ENCODE measurements at regions not wholly inside any gene's neighbourhood (a gene's known extent, or its start where the extent isn't known, plus 50 kb on each side); places are given as distances from the start of the nearest gene placed in this dataset.

GRCh38 chr6:113564371-113565171 is 292.6 kb upstream of the MARCKS start:
- H3K4me3 Mint-ChIP-seq, result peak overlapping the region; percentile 76
- peaks cover 18% of the 10 kb centered on the region for H3K4me1 Mint-ChIP-seq
- no peaks in the 10 kb centered on the region for H3K27me3 Mint-ChIP-seq
- no peaks in the 10 kb centered on the region for H3K36me3 Mint-ChIP-seq
- ATAC-seq (ENCODE audit: low read depth) (peak; percentile 99), DNase-seq (ENCODE audit: low spot score in 2 of 2) (peak; percentile 32 to 62)
- peak overlapping the region; percentile 81 for H3K27ac Mint-ChIP-seq
- H3K9me3 Mint-ChIP-seq, result no peaks in the 10 kb centered on the region

DNA sequence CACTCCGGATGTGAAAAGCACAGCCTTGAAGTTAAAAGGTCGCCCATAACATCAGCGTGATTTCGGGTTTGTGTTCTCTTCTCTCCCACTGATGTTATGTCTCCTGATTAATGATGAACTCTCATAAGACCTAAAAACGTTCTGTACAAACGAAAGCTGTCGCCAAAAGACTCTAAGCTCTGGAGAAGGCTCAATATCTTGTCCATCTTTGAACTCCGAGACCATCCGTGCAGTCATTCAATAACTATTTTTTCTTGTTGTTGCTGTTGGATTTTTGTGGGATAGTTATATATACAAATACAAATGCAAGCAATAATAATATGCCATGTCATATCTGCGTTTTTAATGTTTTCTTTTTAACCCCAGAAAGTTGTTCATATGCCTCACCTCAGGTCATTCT is 291.8 kb upstream of the MARCKS start:
- Mint-ChIP-seq H3K36me3 (no peaks in the 10 kb centered on the region), H3K4me1 (peaks cover 18% of the 10 kb centered on the region), H3K9me3 (no peaks in the 10 kb centered on the region), H3K27ac (peak overlapping the region; percentile 81), H3K4me3 (no peak overlapping the region), H3K27me3 (no peaks in the 10 kb centered on the region)
- DNase-seq (ENCODE audit: low spot score in 2 of 2), result no peak
- ATAC-seq (ENCODE audit: low read depth), result no peak

- DNase-seq (ENCODE audit: low spot score in 2 of 2) (no peak), ATAC-seq (ENCODE audit: low read depth) (no peak)
- no peaks in the 10 kb centered on the region for H3K9me3 Mint-ChIP-seq
Measured at GRCh38 chr6:113570161-113570560, 287.0 kb upstream of the MARCKS start.

DNA sequence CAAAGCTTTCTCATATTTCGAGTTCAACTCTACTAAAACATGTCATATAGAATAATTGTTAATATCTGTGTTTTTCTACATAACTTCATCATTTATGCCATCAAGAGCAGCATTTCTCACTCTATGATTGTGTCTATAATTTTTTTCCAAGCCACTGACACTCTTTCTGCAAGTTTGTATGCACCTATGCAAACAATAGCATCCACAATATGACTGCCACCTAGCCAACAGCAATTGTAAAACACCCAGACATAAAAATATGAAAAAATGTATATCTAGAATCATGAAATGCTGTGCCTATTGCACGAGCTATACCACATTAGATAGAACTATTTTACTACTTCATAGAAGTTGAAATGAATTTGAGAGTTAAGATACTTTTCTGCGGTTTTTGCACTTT is 286.5 kb upstream of the MARCKS start:
- H3K27me3 Mint-ChIP-seq, result no peaks in the 10 kb centered on the region
- H3K36me3 Mint-ChIP-seq, result no peaks in the 10 kb centered on the region
- ATAC-seq (ENCODE audit: low read depth) (no peak), DNase-seq (ENCODE audit: low spot score in 2 of 2) (no peak)
- H3K9me3 Mint-ChIP-seq, result no peaks in the 10 kb centered on the region
- H3K4me3 Mint-ChIP-seq, result no peak overlapping the region
- no peak overlapping the region for H3K27ac Mint-ChIP-seq
- H3K4me1 Mint-ChIP-seq, result peaks cover 2% of the 10 kb centered on the region

More at GRCh38 chr6:113570161-113570560, 287.0 kb upstream of the MARCKS start:
- H3K27ac Mint-ChIP-seq, result no peak overlapping the region
- no peak overlapping the region for H3K4me3 Mint-ChIP-seq
- H3K27me3 Mint-ChIP-seq, result no peaks in the 10 kb centered on the region
- H3K36me3 Mint-ChIP-seq, result no peaks in the 10 kb centered on the region
- peaks cover 4% of the 10 kb centered on the region for H3K4me1 Mint-ChIP-seq

GRCh38 chr6:113574147-113574546 is 283.0 kb upstream of the MARCKS start:
- DNase-seq (ENCODE audit: low spot score in 2 of 2), result no peak
- Mint-ChIP-seq H3K4me1 (peaks cover 11% of the 10 kb centered on the region), H3K36me3 (no peaks in the 10 kb centered on the region), H3K27me3 (no peaks in the 10 kb centered on the region), H3K27ac (no peak overlapping the region), H3K9me3 (peaks cover 3% of the 10 kb centered on the region), H3K4me3 (no peak overlapping the region)
- ATAC-seq (ENCODE audit: low read depth), result no peak

- H3K27me3 Mint-ChIP-seq, result no peaks in the 10 kb centered on the region
- no peak overlapping the region for H3K4me3 Mint-ChIP-seq
- peaks cover 12% of the 10 kb centered on the region for H3K4me1 Mint-ChIP-seq
- peaks cover 3% of the 10 kb centered on the region for H3K9me3 Mint-ChIP-seq
- ATAC-seq (ENCODE audit: low read depth), result no peak
- no peak overlapping the region for H3K27ac Mint-ChIP-seq
- no peak for DNase-seq (ENCODE audit: low spot score in 2 of 2)
- no peaks in the 10 kb centered on the region for H3K36me3 Mint-ChIP-seq
Measured at GRCh38 chr6:113576310-113576709, 280.8 kb upstream of the MARCKS start.

DNA sequence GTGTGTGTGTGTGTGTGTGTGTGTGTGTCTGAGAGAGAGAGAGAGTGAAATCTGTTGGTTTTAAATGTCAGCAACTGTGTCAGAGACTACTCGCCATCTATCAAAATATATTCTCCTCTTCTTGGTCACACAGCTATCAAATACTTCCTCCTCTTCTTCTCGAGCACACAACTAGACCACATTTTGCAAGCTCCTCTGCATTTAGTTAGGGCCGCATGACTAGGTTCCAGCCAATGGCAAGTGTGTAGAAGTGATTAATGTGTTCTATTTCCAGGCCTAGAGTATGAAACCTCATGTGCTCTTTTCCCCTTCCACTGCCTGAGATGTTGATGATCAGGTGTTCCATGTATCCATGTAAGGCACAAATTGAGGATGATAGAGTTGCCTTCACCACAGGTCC is 278.5 kb upstream of the MARCKS start:
- peaks cover 12% of the 10 kb centered on the region for H3K4me1 Mint-ChIP-seq

DNA sequence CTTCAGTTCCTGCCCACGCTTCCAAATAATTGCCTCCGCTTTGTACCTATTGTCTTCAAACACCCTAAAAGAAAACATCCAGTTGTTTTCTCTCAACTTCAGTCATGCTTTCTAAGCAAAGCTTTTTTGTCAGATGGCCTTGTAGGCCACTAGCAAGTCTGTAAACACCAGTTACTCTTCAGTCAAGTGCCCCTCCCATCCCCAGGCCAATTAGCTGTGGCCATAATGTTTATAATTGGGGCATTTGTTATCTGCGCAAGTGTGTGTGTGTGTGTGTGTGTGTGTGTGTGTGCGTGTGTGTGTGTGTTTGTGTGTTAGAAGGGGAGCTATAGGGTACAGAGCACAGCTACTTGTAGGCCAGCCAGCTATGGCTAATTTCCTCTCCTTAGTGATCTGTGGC is 272.4 kb upstream of the MARCKS start:
- no peak for ATAC-seq (ENCODE audit: low read depth)
- no peak overlapping the region for H3K4me3 Mint-ChIP-seq
- H3K9me3 Mint-ChIP-seq, result no peaks in the 10 kb centered on the region
- H3K36me3 Mint-ChIP-seq, result no peaks in the 10 kb centered on the region
- peaks cover 3% of the 10 kb centered on the region for H3K4me1 Mint-ChIP-seq
- DNase-seq (ENCODE audit: low spot score in 2 of 2), result no peak
- no peaks in the 10 kb centered on the region for H3K27me3 Mint-ChIP-seq
- no peak overlapping the region for H3K27ac Mint-ChIP-seq

More for the DNA sequence above, 278.5 kb upstream of the MARCKS start:
- Mint-ChIP-seq H3K27ac (peak overlapping the region; percentile 58), H3K36me3 (no peaks in the 10 kb centered on the region), H3K27me3 (no peaks in the 10 kb centered on the region), H3K9me3 (peaks cover 3% of the 10 kb centered on the region), H3K4me3 (no peak overlapping the region)
- DNase-seq (ENCODE audit: low spot score in 2 of 2) (no peak), ATAC-seq (ENCODE audit: low read depth) (peak; percentile 64)

- ATAC-seq (ENCODE audit: low read depth), result no peak
- Mint-ChIP-seq H3K27ac (no peak overlapping the region), H3K9me3 (no peaks in the 10 kb centered on the region), H3K27me3 (no peaks in the 10 kb centered on the region), H3K4me1 (peaks cover 3% of the 10 kb centered on the region), H3K36me3 (no peaks in the 10 kb centered on the region), H3K4me3 (no peak overlapping the region)
- DNase-seq (ENCODE audit: low spot score in 2 of 2), result no peak
Measured at GRCh38 chr6:113585246-113585645, 271.9 kb upstream of the MARCKS start.

DNA sequence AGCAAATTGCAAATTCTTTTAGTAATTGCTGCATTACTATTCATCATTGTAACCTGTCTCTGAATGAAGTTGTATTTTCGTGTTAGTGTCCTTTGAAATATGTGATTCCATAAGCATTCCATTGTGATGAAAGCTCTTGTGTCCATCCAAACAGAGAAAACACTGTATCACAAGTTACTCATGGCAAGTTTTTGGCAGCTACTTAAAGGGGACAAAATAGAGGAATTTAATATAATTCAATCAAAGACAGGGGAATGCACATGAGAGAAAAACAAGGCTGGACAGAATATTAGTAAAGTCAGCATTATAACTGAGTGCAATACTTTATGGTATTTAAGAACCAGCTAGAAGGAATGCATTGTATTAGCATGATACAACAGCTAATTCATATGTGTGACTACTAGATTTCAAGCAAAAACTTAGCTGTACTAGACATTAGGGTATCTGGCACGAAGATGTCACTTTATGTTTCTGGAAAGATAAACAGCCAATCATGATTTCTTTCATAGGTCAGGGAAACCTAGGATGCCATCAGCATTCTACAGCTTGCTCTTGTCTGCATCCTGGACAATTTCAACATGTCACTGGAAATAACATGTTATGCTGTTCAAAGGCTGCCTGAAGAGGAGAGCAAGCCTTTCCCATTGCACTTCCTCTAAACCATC is 270.6 kb upstream of the MARCKS start:
- ATAC-seq (ENCODE audit: low read depth) (no peak), DNase-seq (ENCODE audit: low spot score in 2 of 2) (no peak)
- Mint-ChIP-seq H3K27me3 (no peaks in the 10 kb centered on the region), H3K4me3 (no peak overlapping the region), H3K36me3 (no peaks in the 10 kb centered on the region), H3K4me1 (peaks cover 6% of the 10 kb centered on the region), H3K9me3 (no peaks in the 10 kb centered on the region), H3K27ac (no peak overlapping the region)

GRCh38 chr6:113587078-113587699 is 270.0 kb upstream of the MARCKS start:
- ATAC-seq (ENCODE audit: low read depth) (no peak), DNase-seq (ENCODE audit: low spot score in 2 of 2) (no peak)
- Mint-ChIP-seq H3K9me3 (no peaks in the 10 kb centered on the region), H3K4me1 (peaks cover 11% of the 10 kb centered on the region), H3K27me3 (no peaks in the 10 kb centered on the region), H3K27ac (no peak overlapping the region), H3K36me3 (no peaks in the 10 kb centered on the region), H3K4me3 (no peak overlapping the region)

DNA sequence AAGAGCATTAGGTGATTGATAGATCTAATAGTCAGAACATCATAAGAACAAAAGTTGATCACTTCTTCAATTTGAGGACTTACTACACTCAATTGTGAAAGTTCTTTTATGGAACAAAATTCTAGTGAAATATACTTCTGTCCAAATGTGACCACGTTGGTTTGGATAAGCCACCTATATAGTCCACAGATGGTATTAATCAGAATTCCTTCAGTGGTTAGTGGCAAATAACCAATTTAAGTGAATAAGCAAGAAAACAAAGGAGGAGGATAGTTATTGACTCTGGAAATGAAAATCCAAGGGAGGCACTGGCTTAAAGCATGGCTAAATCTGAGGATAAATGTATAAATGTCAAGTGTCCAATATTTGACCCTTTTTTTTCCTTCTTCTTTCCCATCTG is 268.5 kb upstream of the MARCKS start:
- DNase-seq (ENCODE audit: low spot score in 2 of 2) (no peak), ATAC-seq (ENCODE audit: low read depth) (no peak)
- H3K4me1 Mint-ChIP-seq, result peaks cover 15% of the 10 kb centered on the region

GRCh38 chr6:113591896-113592827 is 265.0 kb upstream of the MARCKS start:
- peaks cover 24% of the 10 kb centered on the region for H3K4me1 Mint-ChIP-seq
- H3K9me3 Mint-ChIP-seq, result no peaks in the 10 kb centered on the region
- DNase-seq (ENCODE audit: low spot score in 2 of 2), result no peak
- H3K36me3 Mint-ChIP-seq, result no peaks in the 10 kb centered on the region
- H3K27ac Mint-ChIP-seq, result peak overlapping the region; percentile 51
- no peak overlapping the region for H3K4me3 Mint-ChIP-seq
- H3K27me3 Mint-ChIP-seq, result no peaks in the 10 kb centered on the region
- ATAC-seq (ENCODE audit: low read depth), result peak; percentile 60

More for the DNA sequence above, 268.5 kb upstream of the MARCKS start:
- Mint-ChIP-seq H3K27ac (no peak overlapping the region), H3K27me3 (no peaks in the 10 kb centered on the region), H3K36me3 (no peaks in the 10 kb centered on the region), H3K9me3 (no peaks in the 10 kb centered on the region), H3K4me3 (no peak overlapping the region)

Data from memory B cell (primary cell).